ENCODE measurements at regions not wholly inside any gene's neighbourhood (a gene's known extent, or its start where the extent isn't known, plus 50 kb on each side); places are given as distances from the start of the nearest gene placed in this dataset.

GRCh38 chr1:87563211-87563610 is 234.5 kb downstream of the LMO4 start:
- DNase-seq: no peak

- DNase-seq: no peak
Observed at GRCh38 chr1:87565861-87566260, 237.2 kb downstream of the LMO4 start.

GRCh38 chr1:87568005-87568404 is 239.3 kb downstream of the LMO4 start:
- no peak for DNase-seq

- no peak for DNase-seq
Observed at GRCh38 chr1:87568911-87569310, 240.2 kb downstream of the LMO4 start.

- DNase-seq: no peak
Observed at GRCh38 chr1:87572008-87572407, 243.3 kb downstream of the LMO4 start.

- peak; percentile 36 for DNase-seq
Observed at GRCh38 chr1:87572891-87573290, 244.2 kb downstream of the LMO4 start.

- DNase-seq: no peak
Observed at GRCh38 chr1:87575528-87575927, 246.8 kb downstream of the LMO4 start.

- DNase-seq: no peak
Observed at GRCh38 chr1:87578464-87578863, 249.8 kb downstream of the LMO4 start.

GRCh38 chr1:87583459-87583858 is 254.8 kb downstream of the LMO4 start:
- peak; percentile 17 for DNase-seq

GRCh38 chr1:87584586-87584985 is 255.9 kb downstream of the LMO4 start:
- DNase-seq: no peak

- no peak for DNase-seq
Observed at GRCh38 chr1:87586501-87586900, 257.8 kb downstream of the LMO4 start.

- DNase-seq: peak; percentile 53
Observed at GRCh38 chr1:87588495-87588894, 259.8 kb downstream of the LMO4 start.

GRCh38 chr1:87591492-87591891 is 262.8 kb downstream of the LMO4 start:
- no peak for DNase-seq

GRCh38 chr1:87592156-87592555 is 263.5 kb downstream of the LMO4 start:
- no peak for DNase-seq

GRCh38 chr1:87594736-87595383 is 266.2 kb downstream of the LMO4 start:
- DNase-seq: peak; percentile 65

- no peak for DNase-seq
Observed at GRCh38 chr1:87595384-87595781, 266.7 kb downstream of the LMO4 start.

GRCh38 chr1:87598429-87598828 is 269.7 kb downstream of the LMO4 start:
- DNase-seq: no peak

- no peak for DNase-seq
Observed at GRCh38 chr1:87599569-87599968, 270.9 kb downstream of the LMO4 start.

GRCh38 chr1:87600055-87600850 is 271.6 kb downstream of the LMO4 start:
- peak; percentile 31 for DNase-seq

GRCh38 chr1:87600854-87601253 is 272.2 kb downstream of the LMO4 start:
- peak; percentile 19 for DNase-seq

- DNase-seq: no peak
Observed at GRCh38 chr1:87603626-87604025, 274.9 kb downstream of the LMO4 start.

- no peak for DNase-seq
Observed at GRCh38 chr1:87612956-87613355, 284.3 kb downstream of the LMO4 start.

GRCh38 chr1:87615491-87615890 is 286.8 kb downstream of the LMO4 start:
- DNase-seq: peak; percentile 49

GRCh38 chr1:87615901-87616300 is 287.2 kb downstream of the LMO4 start:
- peak; percentile 54 for DNase-seq

All from tongue (tissue), 1 donor.